Esophagus (tissue), 2 donors: ENCODE measurements at regions not wholly inside any gene's neighbourhood (a gene's known extent, or its start where the extent isn't known, plus 50 kb on each side); places are given as distances from the start of the nearest gene placed in this dataset.

Source experiments
- H3K27ac ChIP-seq, 2 donors: one replicate each; pipeline ENCODE4 v1.5.1; 2013; ENCODE audit warnings: low read depth in 2 of 2, mild to moderate bottlenecking in 2 of 2, inconsistent platforms in 1 of 2, low read length in 1 of 2, moderate library complexity in 1 of 2
- H3K27me3 ChIP-seq, 2 donors: one replicate each; pipeline ENCODE4 v1.6.1; 2013; ENCODE audit warnings: low read length in 2 of 2, control low read depth in 1 of 2, mild to moderate bottlenecking in 1 of 2; ENCODE audit not compliant: insufficient read depth in 2 of 2, control insufficient read depth in 1 of 2
- H3K36me3 ChIP-seq, 2 donors: one replicate each; pipeline ENCODE4 v1.6.1; 2013; ENCODE audit warnings: low read length in 1 of 2; ENCODE audit not compliant: control insufficient read depth in 2 of 2, insufficient read depth in 2 of 2
- H3K4me1 ChIP-seq, 2 donors: one replicate each; pipeline ENCODE4 v1.6.1; 2013; ENCODE audit warnings: low read length in 1 of 2; ENCODE audit not compliant: control insufficient read depth in 2 of 2, insufficient read depth in 2 of 2
- H3K4me3 ChIP-seq, 2 donors: one replicate each; pipeline ENCODE4 v1.5.1; 2013; ENCODE audit warnings: low read length in 2 of 2, mild to moderate bottlenecking in 2 of 2, low read depth in 1 of 2, moderate library complexity in 1 of 2
- H3K9me3 ChIP-seq, 2 donors: one replicate each; pipeline ENCODE4 v1.6.1; 2013; ENCODE audit warnings: mild to moderate bottlenecking in 2 of 2, low read depth in 1 of 2, low read length in 1 of 2, moderate library complexity in 1 of 2; ENCODE audit not compliant: control insufficient read depth in 2 of 2, insufficient read depth in 1 of 2
- WGBS, 2 donors: extraction: QIAGEN DNeasy Blood & Tissue Kit; methylation state at CpG; one replicate each; pipeline ENCODE4 v1.1.7; 2013; 5-methylcytosine and 5-hydroxymethylcytosine counted together
- donor health status: healthy with polysubstance abuse.
- donor health status: Bipolar disorder and iron deficiency.

GRCh38 chr3:94776401-94776915 lies 713.6 kb downstream of the NSUN3 start:
- Histone ChIP-seq H3K9me3 (peaks cover 0 to 2% of the 10 kb centered on the region in 2 donors), H3K4me3 (no peak overlapping the region), H3K4me1 (no peaks in the 10 kb centered on the region), H3K27ac (no peak overlapping the region), H3K27me3 (no peaks in the 10 kb centered on the region), H3K36me3 (no peaks in the 10 kb centered on the region)
- 69 to 73% methylated on average over 3 of the region's 3 CpGs for whole genome bisulfite sequencing, 2 donors

DNA sequence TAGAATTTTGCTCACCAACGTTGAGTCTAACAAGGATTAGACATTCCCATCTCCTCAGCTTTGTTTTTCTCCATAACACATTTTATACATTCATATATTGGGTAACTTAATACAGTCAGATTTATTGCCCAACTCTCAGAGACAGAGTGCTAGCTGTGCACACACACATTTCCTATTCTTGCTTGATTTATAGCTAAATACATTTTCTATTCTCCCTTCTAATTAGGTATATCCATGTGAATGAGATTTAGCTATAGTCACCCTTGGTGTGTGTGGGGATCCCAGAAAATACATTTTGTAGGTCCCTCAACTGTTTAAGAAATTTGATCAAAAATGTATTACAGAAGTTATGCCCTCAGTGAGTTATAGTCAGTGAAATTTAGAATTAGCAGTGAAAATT lies 715.4 kb downstream of the NSUN3 start:
- 52 to 63% methylated on average over 1 of the region's 1 CpG for WGBS, 2 donors
- H3K27me3 ChIP-seq, result no peaks in the 10 kb centered on the region
- H3K27ac ChIP-seq, result no peak overlapping the region
- H3K36me3 ChIP-seq, result no peaks in the 10 kb centered on the region
- peaks cover 0 to 2% of the 10 kb centered on the region in 2 donors for H3K9me3 ChIP-seq
- H3K4me3 ChIP-seq, result no peak overlapping the region
- H3K4me1 ChIP-seq, result no peaks in the 10 kb centered on the region

DNA sequence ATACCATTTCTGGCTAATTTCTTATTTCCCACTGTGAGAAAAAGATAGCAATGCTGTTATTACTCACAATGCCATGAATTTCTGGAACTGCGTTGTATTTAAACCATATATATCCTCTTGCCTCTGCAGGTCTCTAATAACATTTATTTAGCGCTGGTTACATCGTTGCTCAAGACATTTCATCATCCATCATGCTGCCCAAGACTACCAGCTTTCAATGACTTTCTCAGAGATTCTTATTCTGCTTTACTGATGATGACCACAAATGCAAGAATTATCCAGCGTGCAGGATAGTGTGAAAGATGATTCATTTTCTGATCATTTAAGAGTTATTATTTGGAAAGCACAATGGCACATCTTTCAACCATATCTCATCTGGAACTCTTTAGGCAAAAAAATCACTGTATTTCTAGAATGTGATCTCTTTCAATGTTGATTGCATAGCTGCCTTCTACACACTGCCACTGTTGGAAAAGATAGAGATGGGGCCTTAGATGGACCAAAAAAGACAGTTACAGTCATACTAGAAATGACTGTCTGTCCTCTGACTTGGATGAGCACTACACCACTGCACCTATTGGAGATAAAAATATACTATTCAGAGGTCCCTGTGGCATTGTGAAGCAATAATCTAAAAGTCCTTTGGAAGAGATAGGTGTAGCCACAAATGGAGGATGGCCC lies 716.1 kb downstream of the NSUN3 start:
- no peak overlapping the region for H3K27ac ChIP-seq
- WGBS, 2 donors, result 83 to 91% methylated on average over 4 of the region's 4 CpGs
- H3K9me3 ChIP-seq, result peaks cover 0 to 2% of the 10 kb centered on the region in 2 donors
- no peaks in the 10 kb centered on the region for H3K36me3 ChIP-seq
- no peak overlapping the region for H3K4me3 ChIP-seq
- H3K27me3 ChIP-seq, result no peaks in the 10 kb centered on the region
- H3K4me1 ChIP-seq, result no peaks in the 10 kb centered on the region

- H3K36me3 ChIP-seq, result no peaks in the 10 kb centered on the region
- H3K4me1 ChIP-seq, result no peaks in the 10 kb centered on the region
- H3K4me3 ChIP-seq, result no peak overlapping the region
- 39 to 62% methylated on average over 1 of the region's 1 CpG for WGBS, 2 donors
- no peak overlapping the region for H3K27ac ChIP-seq
- no peaks in the 10 kb centered on the region for H3K27me3 ChIP-seq
- peaks cover 0 to 2% of the 10 kb centered on the region in 2 donors for H3K9me3 ChIP-seq
Observed at GRCh38 chr3:94779699-94780098, 716.8 kb downstream of the NSUN3 start.

DNA sequence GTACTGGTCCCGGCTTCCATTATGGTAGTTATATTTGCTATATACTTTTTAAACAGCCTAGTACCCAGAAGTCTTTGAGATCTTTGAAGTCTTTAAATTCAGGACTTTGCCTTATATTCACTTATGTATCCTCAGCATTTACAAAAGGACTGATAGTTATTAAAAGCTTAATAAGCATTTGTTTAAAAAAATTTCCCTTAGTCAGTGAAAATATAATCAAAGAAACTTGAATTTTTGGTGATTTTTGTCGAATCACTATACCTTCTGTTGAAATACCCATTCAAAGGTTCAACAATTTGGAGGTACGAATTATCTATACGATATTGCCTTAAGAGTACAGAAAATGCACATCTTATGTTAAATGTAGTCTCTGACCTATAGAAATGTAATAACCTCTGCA lies 721.4 kb downstream of the NSUN3 start:
- WGBS, 2 donors, result 75 to 87% methylated on average over 4 of the region's 4 CpGs
- no peaks in the 10 kb centered on the region for H3K36me3 ChIP-seq
- H3K9me3 ChIP-seq, result no peaks in the 10 kb centered on the region
- no peak overlapping the region for H3K4me3 ChIP-seq
- no peak overlapping the region for H3K27ac ChIP-seq
- no peaks in the 10 kb centered on the region for H3K4me1 ChIP-seq
- H3K27me3 ChIP-seq, result no peaks in the 10 kb centered on the region

DNA sequence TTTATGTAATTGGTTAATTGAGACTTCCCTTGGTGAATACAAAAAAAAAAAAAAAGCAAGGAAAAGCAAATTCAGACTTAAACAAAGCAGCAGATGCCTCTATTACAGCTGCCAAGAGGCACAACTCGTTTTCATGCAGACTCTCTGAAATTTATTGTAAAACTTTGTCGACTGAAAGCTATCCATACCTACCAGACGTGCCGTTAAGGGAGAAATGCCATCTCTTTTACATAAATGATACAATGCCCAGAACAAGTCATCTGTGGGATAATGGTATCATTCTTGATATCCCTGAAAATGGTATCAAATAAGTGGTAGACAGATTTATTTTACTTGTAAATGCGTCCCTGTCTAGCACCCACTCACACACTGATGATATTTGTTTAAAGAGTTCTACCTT lies 724.2 kb downstream of the NSUN3 start:
- Histone ChIP-seq H3K4me1 (no peaks in the 10 kb centered on the region), H3K27me3 (no peaks in the 10 kb centered on the region), H3K9me3 (no peaks in the 10 kb centered on the region), H3K4me3 (no peak overlapping the region), H3K36me3 (no peaks in the 10 kb centered on the region), H3K27ac (no peak overlapping the region)
- 77 to 80% methylated on average over 5 of the region's 5 CpGs for WGBS, 2 donors

DNA sequence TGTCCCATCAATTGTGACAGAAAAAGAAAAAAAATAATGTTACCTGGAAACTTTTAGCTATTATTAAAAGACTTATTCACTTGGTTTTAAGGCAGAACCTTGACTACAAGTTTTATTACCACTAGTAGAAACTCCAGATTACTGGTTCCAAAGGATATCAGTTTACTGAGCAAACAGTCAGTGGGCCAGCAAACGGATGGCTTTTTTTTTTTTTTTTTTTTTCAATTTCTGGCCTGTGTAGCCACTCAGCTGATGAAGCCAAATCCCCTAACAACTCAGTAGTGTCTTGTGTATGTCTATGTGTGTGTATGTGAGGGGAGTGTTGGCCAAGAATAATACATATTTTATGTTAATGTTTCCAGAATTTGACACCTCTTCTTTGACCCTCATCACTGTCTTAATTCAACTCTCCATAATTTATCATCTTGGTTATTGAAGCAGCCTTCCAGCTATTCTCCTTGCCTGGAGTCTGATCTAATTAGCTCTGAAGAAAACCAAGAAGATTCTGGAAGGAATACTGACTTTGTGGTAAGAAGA lies 724.9 kb downstream of the NSUN3 start:
- Histone ChIP-seq H3K9me3 (no peaks in the 10 kb centered on the region), H3K36me3 (no peaks in the 10 kb centered on the region), H3K27ac (no peak overlapping the region), H3K4me3 (no peak overlapping the region), H3K27me3 (no peaks in the 10 kb centered on the region), H3K4me1 (no peaks in the 10 kb centered on the region)
- 24 to 26% methylated on average over 1 of the region's 1 CpG for WGBS, 2 donors

GRCh38 chr3:94794563-94794962 lies 731.7 kb downstream of the NSUN3 start:
- H3K36me3 ChIP-seq, result no peaks in the 10 kb centered on the region
- H3K9me3 ChIP-seq, result peaks cover 0 to 3% of the 10 kb centered on the region in 2 donors
- H3K4me3 ChIP-seq, result no peak overlapping the region
- H3K27ac ChIP-seq, result no peak overlapping the region
- no peaks in the 10 kb centered on the region for H3K4me1 ChIP-seq
- H3K27me3 ChIP-seq, result no peaks in the 10 kb centered on the region

- WGBS, 2 donors, result 76 to 83% methylated on average over 1 of the region's 1 CpG
- H3K27ac ChIP-seq, result no peak overlapping the region
- no peaks in the 10 kb centered on the region for H3K36me3 ChIP-seq
- no peak overlapping the region for H3K4me3 ChIP-seq
- no peaks in the 10 kb centered on the region for H3K27me3 ChIP-seq
- peaks cover 0 to 3% of the 10 kb centered on the region in 2 donors for H3K9me3 ChIP-seq
- no peaks in the 10 kb centered on the region for H3K4me1 ChIP-seq
Observed at GRCh38 chr3:94799420-94800060, 736.7 kb downstream of the NSUN3 start.

DNA sequence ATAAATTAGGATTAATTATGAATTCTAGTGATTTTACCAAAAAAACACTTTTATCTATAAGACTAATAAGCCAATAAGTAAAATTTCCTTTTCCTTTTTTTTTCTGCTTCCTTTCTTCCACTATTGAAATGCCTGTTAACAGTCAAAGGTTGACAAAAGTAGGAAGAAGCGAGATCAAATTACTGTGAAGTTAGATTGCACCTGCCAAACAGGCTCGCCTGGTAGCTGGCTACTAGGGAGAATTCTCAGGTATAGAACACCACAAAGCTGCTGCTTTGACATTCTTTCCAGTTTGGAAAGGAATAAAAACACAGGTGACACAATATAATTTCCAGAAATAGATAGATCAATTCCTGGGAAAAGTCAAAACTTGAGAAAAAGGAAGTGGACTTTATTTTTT lies 749.0 kb downstream of the NSUN3 start:
- Histone ChIP-seq H3K36me3 (no peaks in the 10 kb centered on the region), H3K27me3 (no peaks in the 10 kb centered on the region), H3K4me1 (no peaks in the 10 kb centered on the region), H3K9me3 (no peaks in the 10 kb centered on the region), H3K4me3 (no peak overlapping the region), H3K27ac (no peak overlapping the region)
- 51 to 63% methylated on average over 2 of the region's 2 CpGs for WGBS, 2 donors
